LNCAP (cell line): ENCODE measurements at regions not wholly inside any gene's neighbourhood (a gene's known extent, or its start where the extent isn't known, plus 50 kb on each side); places are given as distances from the start of the nearest gene placed in this dataset.

Source experiments
- CTCF ChIP-seq: fragments of 450-650 bp; IDR thresholded peaks from 2 replicates; pipeline ENCODE4 v1.5.1; 2017; ENCODE audit warnings: mild to moderate bottlenecking

DNA sequence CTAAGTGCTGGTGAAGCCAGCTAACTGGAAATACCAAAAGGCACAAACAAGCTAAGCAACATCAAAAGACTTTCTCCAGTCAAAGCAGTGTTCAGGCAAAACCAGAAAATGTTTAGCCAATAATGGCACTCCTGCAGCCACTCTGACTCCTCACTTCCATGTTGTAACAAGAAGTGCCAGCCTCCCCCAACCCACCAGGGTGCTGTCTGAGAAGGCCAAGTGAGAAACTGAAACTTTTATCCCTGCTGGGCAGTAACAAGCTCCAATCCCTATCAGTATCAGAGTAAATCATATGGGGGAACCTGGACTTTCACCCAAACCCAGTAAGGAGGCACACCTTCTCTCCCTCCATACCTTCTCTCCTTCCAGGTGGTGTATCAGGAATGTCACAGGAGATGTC lies 414.8 kb upstream of the NMUR2 start:
- no peak for TF ChIP-seq CTCF

DNA sequence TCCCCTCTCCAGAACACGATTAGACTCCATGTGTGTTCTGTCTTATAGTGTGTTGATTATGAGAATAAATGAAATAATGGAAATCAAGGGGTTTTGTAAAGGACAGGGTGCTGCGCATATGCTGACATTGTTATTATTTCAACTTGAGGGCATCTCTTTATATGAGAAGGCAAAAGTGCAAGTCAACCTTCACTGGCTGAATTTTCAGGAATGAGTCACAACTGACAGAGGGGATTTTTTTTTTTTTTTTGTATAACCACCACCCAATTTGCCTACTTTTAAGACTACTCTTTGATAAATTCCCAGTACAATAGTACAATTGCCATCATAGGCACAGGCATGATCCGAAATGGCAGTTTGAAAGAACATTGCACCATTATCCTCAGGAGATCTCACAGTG lies 419.2 kb upstream of the NMUR2 start:
- no peak for TF ChIP-seq CTCF

- TF ChIP-seq CTCF, result no peak
These were observed 433.2 kb upstream of the NMUR2 start for GRCh38 chr5:152838241-152838786.

DNA sequence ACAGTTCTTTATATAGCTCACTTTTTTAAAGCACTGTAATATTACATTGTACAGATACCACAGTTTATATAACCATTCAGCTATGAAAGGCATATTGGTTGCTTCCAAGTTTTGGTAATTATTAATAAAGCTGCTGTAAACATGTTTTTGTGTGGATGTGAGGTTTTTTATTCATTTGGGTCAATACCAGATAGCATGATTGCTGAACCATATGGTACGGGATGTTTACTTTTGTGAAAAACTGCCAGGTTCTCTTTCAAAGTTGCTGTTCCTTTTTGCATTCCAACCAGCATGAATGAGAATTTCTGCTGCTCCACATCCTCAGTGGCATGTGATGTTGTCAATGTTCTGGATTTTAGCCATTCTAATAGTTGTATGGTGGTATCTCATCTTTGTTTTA lies 439.6 kb upstream of the NMUR2 start:
- TF ChIP-seq CTCF, result no peak

DNA sequence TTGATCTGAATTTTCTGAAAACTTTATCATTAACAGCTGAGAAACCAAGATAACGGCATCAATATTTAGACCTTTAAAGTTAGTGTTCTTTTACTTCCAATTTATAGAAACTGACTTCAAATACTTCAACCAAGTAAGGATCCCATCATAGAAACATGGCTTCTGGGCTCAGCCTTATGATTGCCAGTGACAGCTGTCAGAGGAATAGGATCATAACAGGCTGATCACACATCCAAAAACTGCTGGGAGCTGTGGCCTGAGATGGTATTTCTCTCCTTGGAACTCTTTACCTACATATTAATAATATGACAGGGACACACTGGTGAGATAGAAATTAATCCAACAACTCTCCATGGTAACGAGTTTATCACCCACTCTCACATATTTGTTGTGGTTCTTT lies 448.3 kb upstream of the NMUR2 start:
- TF ChIP-seq CTCF, result no peak

DNA sequence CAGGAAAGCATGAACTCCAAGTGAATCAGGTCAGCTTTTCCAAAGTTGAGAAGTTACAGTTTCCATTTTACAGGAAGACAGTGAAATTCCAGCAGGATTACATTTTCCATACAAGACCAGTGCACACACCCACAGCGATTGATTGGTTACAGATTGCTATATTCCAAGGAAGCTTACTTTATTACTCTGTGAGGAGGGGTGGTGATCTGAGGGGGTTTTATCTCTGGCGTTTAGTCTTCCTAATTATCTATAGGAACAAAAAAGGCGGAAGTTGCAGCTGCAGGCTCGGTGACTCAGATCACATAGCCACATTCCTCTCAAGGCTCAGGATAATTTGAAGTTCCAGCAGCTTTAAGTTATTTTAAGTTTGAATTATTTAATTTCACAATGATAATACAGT lies 450.4 kb upstream of the NMUR2 start:
- TF ChIP-seq CTCF, result no peak

DNA sequence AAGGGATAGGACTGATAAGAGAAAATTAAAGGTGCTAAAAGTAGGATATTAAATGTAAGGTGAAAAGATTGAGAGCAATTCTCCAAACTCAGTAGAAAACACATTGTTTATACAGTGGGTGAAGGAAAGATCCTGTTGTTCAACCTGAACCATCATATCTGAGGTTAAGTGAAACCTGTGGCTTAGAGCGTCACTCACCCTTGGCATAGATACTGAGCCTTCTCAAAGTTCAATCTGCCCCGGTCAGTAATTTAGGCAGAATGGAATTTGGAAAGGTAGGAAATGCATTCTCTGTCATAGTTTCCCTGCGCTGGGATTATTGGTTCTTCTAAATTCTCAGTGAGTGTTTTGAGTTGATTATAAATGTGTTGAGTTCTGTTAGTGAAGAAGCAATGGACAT lies 456.2 kb upstream of the NMUR2 start:
- TF ChIP-seq CTCF, result no peak

DNA sequence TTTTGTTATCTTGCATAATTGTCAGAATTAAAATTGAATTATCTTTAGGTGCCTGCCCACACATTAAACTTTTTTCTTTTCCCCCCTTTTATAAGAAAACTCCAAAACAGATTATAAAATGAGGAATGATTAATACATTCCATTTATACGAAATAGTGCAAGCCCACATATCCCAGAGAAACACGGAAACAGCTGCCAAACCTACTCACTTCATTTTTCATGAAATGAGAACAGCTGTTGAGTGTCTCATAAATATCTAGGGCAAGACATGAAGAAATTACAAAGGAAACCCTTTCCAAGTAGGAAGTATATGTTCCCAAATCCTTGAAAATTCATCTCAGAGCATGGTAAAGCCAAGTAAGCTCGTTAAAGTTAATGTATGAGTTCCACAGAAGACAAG lies 459.4 kb upstream of the NMUR2 start:
- TF ChIP-seq CTCF, result no peak
